Astrocyte (in vitro differentiated cells and primary cell): ENCODE measurements at regions not wholly inside any gene's neighbourhood (a gene's known extent, or its start where the extent isn't known, plus 50 kb on each side); places are given as distances from the start of the nearest gene placed in this dataset.

Experiments
- DNase-seq: peaks from one replicate; pipeline ENCODE4 v3.0.0-alpha.2; 2010; ENCODE audit warnings: low read depth
- FAIRE-seq: peaks from 2 replicates; lab custom pipeline; 2011; peaks lifted over from hg19 to GRCh38; lab: Jason Lieb, UNC
- H2AFZ ChIP-seq: 2 replicates; pipeline ENCODE4 v1.6.0; 2012; ENCODE audit warnings: low read depth, low read length, inconsistent platforms
- H3K27ac ChIP-seq: 2 replicates; pipeline ENCODE4 v1.5.1; 2011; ENCODE audit warnings: low read depth, low read length, inconsistent platforms
- H3K27me3 ChIP-seq: 2 replicates; pipeline ENCODE4 v1.6.0; 2011; ENCODE audit warnings: low read length, inconsistent platforms; ENCODE audit not compliant: insufficient read depth
- H3K36me3 ChIP-seq: 2 replicates; pipeline ENCODE4 v1.5.1; 2011; ENCODE audit warnings: low read length, inconsistent platforms; ENCODE audit not compliant: insufficient read depth
- H3K4me1 ChIP-seq: 2 replicates; pipeline ENCODE4 v1.5.1; 2011; ENCODE audit warnings: low read length, inconsistent platforms; ENCODE audit not compliant: insufficient read depth
- H3K4me2 ChIP-seq: 2 replicates; pipeline ENCODE4 v1.6.0; 2012; ENCODE audit warnings: low read length, inconsistent platforms
- H3K4me3 ChIP-seq: 2 replicates; pipeline ENCODE4 v1.5.1; 2011; ENCODE audit warnings: low read depth, mild to moderate bottlenecking, low read length, inconsistent platforms; ENCODE audit not compliant: insufficient read depth
- H3K79me2 ChIP-seq: 2 replicates; pipeline ENCODE4 v1.6.0; 2012; ENCODE audit warnings: mild to moderate bottlenecking, low read length, inconsistent platforms; ENCODE audit not compliant: insufficient read depth
- H3K9ac ChIP-seq: 2 replicates; pipeline ENCODE4 v1.6.0; 2012; ENCODE audit warnings: mild to moderate bottlenecking, low read length, inconsistent platforms
- H3K9me3 ChIP-seq: 2 replicates; pipeline ENCODE4 v1.5.1; 2012; ENCODE audit warnings: low read depth, mild to moderate bottlenecking, low read length, inconsistent platforms; ENCODE audit not compliant: insufficient read depth
- H4K20me1 ChIP-seq: 2 replicates; pipeline ENCODE4 v1.6.0; 2012; ENCODE audit warnings: low read length, inconsistent platforms; ENCODE audit not compliant: insufficient read depth
- H3K27ac Mint-ChIP-seq: one replicate; pipeline ENCODE4 v1.8.0; 2021; ENCODE audit warnings: mild to moderate bottlenecking, mixed read lengths; ENCODE audit not compliant: unreplicated experiment
- H3K27me3 Mint-ChIP-seq: one replicate; pipeline ENCODE4 v1.8.0; 2021; ENCODE audit warnings: low read depth, mixed read lengths; ENCODE audit not compliant: unreplicated experiment
- H3K36me3 Mint-ChIP-seq: one replicate; pipeline ENCODE4 v1.8.0; 2021; ENCODE audit warnings: low read depth, mixed read lengths; ENCODE audit not compliant: unreplicated experiment
- H3K4me1 Mint-ChIP-seq: one replicate; pipeline ENCODE4 v1.8.0; 2021; ENCODE audit warnings: low read depth, mixed read lengths; ENCODE audit not compliant: unreplicated experiment
- H3K4me3 Mint-ChIP-seq: one replicate; pipeline ENCODE4 v1.8.0; 2021; ENCODE audit warnings: mild to moderate bottlenecking, moderate library complexity, mixed read lengths; ENCODE audit not compliant: unreplicated experiment
- H3K9me3 Mint-ChIP-seq: one replicate; pipeline ENCODE4 v1.8.0; 2021; ENCODE audit warnings: mild to moderate bottlenecking, mixed read lengths; ENCODE audit not compliant: unreplicated experiment
- CTCF ChIP-seq: IDR thresholded peaks from 2 replicates; pipeline ENCODE4 v1.5.1; 2011; ENCODE audit warnings: low read depth, mild to moderate bottlenecking, inconsistent platforms, low read length, moderate library complexity; ENCODE audit not compliant: insufficient read depth
- EZH2 ChIP-seq: IDR thresholded peaks from 2 replicates; pipeline ENCODE4 v1.6.1; 2012; ENCODE audit warnings: mild to moderate bottlenecking, low read length, inconsistent platforms; ENCODE audit not compliant: insufficient read depth

- Histone ChIP-seq H3K36me3 (no peaks in the 10 kb centered on the region), H3K4me1 (no peaks in the 10 kb centered on the region), H3K27ac (no peak overlapping the region), H3K27me3 (no peaks in the 10 kb centered on the region), H4K20me1 (no peaks in the 10 kb centered on the region), H3K4me3 (no peak overlapping the region), H3K4me2 (no peak overlapping the region), H3K9me3 (peaks cover 25% of the 10 kb centered on the region), H2AFZ (no peak overlapping the region), H3K79me2 (no peaks in the 10 kb centered on the region), H3K9ac (no peak overlapping the region)
- H3K9me3 Mint-ChIP-seq, result no peaks in the 10 kb centered on the region
- no peak overlapping the region for H3K27ac Mint-ChIP-seq
- DNase-seq, result no peak
- no peak for FAIRE-seq
- TF ChIP-seq EZH2 (no peak), CTCF (no peak)
- no peaks in the 10 kb centered on the region for H3K36me3 Mint-ChIP-seq
- no peaks in the 10 kb centered on the region for H3K4me1 Mint-ChIP-seq
- H3K27me3 Mint-ChIP-seq, result peaks cover 19% of the 10 kb centered on the region
- no peak overlapping the region for H3K4me3 Mint-ChIP-seq
Measured at GRCh38 chr6:168383062-168383854, 57.7 kb upstream of the SMOC2 start.

- H3K4me3 Mint-ChIP-seq, result no peak overlapping the region
- Histone ChIP-seq H3K9ac (no peak overlapping the region), H4K20me1 (no peaks in the 10 kb centered on the region), H3K4me3 (no peak overlapping the region), H3K27me3 (no peaks in the 10 kb centered on the region), H3K36me3 (no peaks in the 10 kb centered on the region), H3K27ac (no peak overlapping the region), H3K9me3 (peaks cover 22% of the 10 kb centered on the region), H2AFZ (no peak overlapping the region), H3K4me2 (no peak overlapping the region), H3K4me1 (no peaks in the 10 kb centered on the region), H3K79me2 (no peaks in the 10 kb centered on the region)
- H3K4me1 Mint-ChIP-seq, result no peaks in the 10 kb centered on the region
- FAIRE-seq, result no peak
- TF ChIP-seq EZH2, result no peak
- TF ChIP-seq CTCF, result no peak
- H3K27ac Mint-ChIP-seq, result no peak overlapping the region
- H3K36me3 Mint-ChIP-seq, result no peaks in the 10 kb centered on the region
- H3K9me3 Mint-ChIP-seq, result no peaks in the 10 kb centered on the region
- no peak for DNase-seq
- H3K27me3 Mint-ChIP-seq, result peaks cover 22% of the 10 kb centered on the region
Measured at GRCh38 chr6:168384045-168385036, 56.6 kb upstream of the SMOC2 start.
